ENCODE measurements at regions not wholly inside any gene's neighbourhood (a gene's known extent, or its start where the extent isn't known, plus 50 kb on each side); places are given as distances from the start of the nearest gene placed in this dataset.
"Not testable (repeated sequence)": the region's sequence is repeated elsewhere in the genome, so short reads cannot be mapped to it uniquely, and the experiment has no call there.

GRCh38 chr15:98331676-98332075 lies 316.7 kb upstream of the IGF1R start:
- no peak for DNase-seq

GRCh38 chr15:98333251-98333650 lies 315.1 kb upstream of the IGF1R start:
- no peak for DNase-seq

GRCh38 chr15:98342911-98343310 lies 305.4 kb upstream of the IGF1R start:
- DNase-seq = no peak

- no peak for DNase-seq
Observed at GRCh38 chr15:98344591-98344990, 303.7 kb upstream of the IGF1R start.

- DNase-seq = no peak
Observed at GRCh38 chr15:98347001-98347400, 301.3 kb upstream of the IGF1R start.

GRCh38 chr15:98347866-98348265 lies 300.5 kb upstream of the IGF1R start:
- DNase-seq = no peak

- no peak for DNase-seq
Observed at GRCh38 chr15:98350276-98350675, 298.1 kb upstream of the IGF1R start.

- not testable (repeated sequence) for DNase-seq
Observed at GRCh38 chr15:98358274-98358673, 290.1 kb upstream of the IGF1R start.

- DNase-seq = no peak
Observed at GRCh38 chr15:98358971-98359370, 289.4 kb upstream of the IGF1R start.

GRCh38 chr15:98363416-98363815 lies 284.9 kb upstream of the IGF1R start:
- no peak for DNase-seq

GRCh38 chr15:98363955-98364354 lies 284.4 kb upstream of the IGF1R start:
- no peak for DNase-seq

- DNase-seq = no peak
Observed at GRCh38 chr15:98369081-98369716, 279.1 kb upstream of the IGF1R start.

GRCh38 chr15:98375513-98376340 lies 272.6 kb upstream of the IGF1R start:
- DNase-seq = no peak

- DNase-seq = no peak
Observed at GRCh38 chr15:98380721-98381120, 267.6 kb upstream of the IGF1R start.

- no peak for DNase-seq
Observed at GRCh38 chr15:98381446-98381845, 266.9 kb upstream of the IGF1R start.

- DNase-seq = no peak
Observed at GRCh38 chr15:98382139-98382538, 266.2 kb upstream of the IGF1R start.

- DNase-seq = no peak
Observed at GRCh38 chr15:98383571-98383970, 264.8 kb upstream of the IGF1R start.

- DNase-seq = no peak
Observed at GRCh38 chr15:98384328-98385029, 263.9 kb upstream of the IGF1R start.

GRCh38 chr15:98385752-98386381 lies 262.5 kb upstream of the IGF1R start:
- DNase-seq = no peak

- no peak for DNase-seq
Observed at GRCh38 chr15:98386561-98386960, 261.8 kb upstream of the IGF1R start.

- DNase-seq = no peak
Observed at GRCh38 chr15:98387866-98388265, 260.5 kb upstream of the IGF1R start.

- DNase-seq = no peak
Observed at GRCh38 chr15:98390946-98391530, 257.3 kb upstream of the IGF1R start.

- no peak for DNase-seq
Observed at GRCh38 chr15:98391568-98391967, 256.8 kb upstream of the IGF1R start.
